GM18873 (cell line): ENCODE measurements at regions not wholly inside any gene's neighbourhood (a gene's known extent, or its start where the extent isn't known, plus 50 kb on each side); places are given as distances from the start of the nearest gene placed in this dataset.

Experiments
- ATAC-seq: cut with Tn5 transposase; IDR thresholded peaks from one replicate; pipeline ENCODE4 v1.9.1; 2021; ENCODE audit warnings: mild to moderate bottlenecking, moderate library complexity, moderate number of reproducible peaks; ENCODE audit not compliant: unreplicated experiment, low FRiP score

DNA sequence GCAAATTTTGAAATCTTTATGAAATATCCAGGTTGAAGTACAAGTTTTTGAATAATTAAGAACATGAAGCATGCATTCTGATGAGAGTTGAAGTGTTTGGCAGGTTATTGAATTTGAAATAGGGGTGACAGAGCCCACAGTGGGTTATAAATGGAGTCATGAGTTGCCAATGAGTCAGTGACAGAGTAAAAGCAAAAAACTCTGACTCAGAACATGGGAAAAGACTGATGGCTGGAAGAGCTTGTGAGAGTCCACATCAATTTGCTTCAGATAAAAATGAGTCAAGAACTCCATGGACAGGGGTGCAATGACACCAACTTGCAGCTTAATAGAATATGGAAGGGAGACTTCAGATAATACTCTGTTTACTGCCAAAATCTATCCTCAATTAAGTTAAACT, 105.3 kb downstream of the SLC6A15 start:
- ATAC-seq, result no peak

DNA sequence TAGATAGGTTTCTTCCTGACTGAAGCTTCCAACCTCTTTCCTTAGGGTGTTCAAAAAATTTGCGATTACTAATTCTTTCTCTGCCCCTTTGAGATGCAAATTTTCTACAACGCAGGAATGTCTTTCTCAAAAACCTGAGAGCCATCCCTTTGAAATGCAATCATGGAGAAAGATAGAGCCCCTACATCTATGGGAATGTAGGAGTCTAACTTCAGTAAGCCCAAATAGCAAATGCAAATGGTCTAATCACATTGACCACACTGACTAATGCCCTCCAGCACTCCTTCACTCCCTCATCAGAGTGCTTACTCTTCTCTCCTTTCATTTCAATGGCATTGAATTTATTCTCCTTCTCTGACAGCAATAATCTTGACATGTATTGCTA, 107.1 kb downstream of the SLC6A15 start:
- no peak for ATAC-seq

GRCh38 chr12:84804691-84805473, 107.7 kb downstream of the SLC6A15 start:
- ATAC-seq, result no peak

GRCh38 chr12:84803661-84804060, 108.9 kb downstream of the SLC6A15 start:
- ATAC-seq, result no peak

DNA sequence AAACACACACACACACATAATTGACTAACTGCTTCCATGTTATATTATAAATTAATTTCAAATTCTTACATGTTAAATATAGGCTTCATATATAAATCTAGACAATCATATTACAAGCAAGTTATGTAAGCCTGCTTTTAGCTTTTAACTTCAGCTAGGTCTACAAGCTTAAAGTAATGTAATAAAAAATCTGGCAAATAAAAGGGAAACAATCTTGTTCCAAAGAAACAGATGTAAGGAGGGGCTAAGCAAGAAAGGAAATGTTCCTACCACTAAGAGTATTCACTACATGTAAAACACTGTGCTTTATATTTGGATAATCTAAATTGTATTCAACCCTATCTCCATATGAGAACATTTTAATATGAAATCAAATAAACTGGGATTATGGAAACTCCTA, 110.4 kb downstream of the SLC6A15 start:
- no peak for ATAC-seq

GRCh38 chr12:84793558-84794367, 118.8 kb downstream of the SLC6A15 start:
- ATAC-seq, result no peak

GRCh38 chr12:84791444-84791843, 121.2 kb downstream of the SLC6A15 start:
- ATAC-seq, result no peak

GRCh38 chr12:84789184-84789583, 123.4 kb downstream of the SLC6A15 start:
- ATAC-seq, result no peak

DNA sequence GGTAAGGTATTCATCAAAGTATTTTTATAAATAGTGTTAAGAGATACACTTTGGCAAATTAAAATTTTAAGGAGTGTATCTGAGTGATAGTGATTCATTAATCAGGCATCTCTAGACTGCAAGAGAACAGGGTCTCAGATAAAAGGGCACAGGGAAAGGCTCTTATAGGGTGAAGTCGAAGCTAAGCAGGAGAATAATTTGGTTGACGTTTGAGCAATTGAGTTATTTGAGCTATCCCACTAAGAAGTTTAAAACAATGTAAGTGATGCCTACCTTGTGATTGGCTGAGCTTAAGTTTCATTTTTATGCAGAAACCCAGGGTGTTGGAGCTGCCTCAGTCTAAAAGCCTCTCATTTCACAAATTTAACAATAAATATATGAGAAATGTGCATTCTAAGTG, 125.3 kb downstream of the SLC6A15 start:
- no peak for ATAC-seq

DNA sequence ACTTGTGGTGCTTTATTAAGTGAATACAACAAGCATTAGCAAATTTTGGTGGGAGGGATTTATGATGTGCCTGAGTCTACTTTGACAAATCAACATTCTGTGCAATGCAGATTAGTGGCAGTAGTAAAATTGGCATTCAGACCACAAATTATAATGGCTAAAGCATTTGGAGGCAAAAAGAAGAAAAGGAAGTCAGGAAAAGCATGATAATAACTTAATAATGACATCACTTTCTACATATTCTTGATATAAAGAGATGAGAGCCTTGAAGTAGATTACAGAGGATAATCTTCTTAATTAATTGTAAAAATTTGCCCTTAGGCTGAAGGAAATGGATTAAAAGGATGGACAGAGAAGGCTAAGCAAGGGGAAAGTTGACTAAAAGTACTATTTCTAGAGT, 126.0 kb downstream of the SLC6A15 start:
- ATAC-seq, result no peak

DNA sequence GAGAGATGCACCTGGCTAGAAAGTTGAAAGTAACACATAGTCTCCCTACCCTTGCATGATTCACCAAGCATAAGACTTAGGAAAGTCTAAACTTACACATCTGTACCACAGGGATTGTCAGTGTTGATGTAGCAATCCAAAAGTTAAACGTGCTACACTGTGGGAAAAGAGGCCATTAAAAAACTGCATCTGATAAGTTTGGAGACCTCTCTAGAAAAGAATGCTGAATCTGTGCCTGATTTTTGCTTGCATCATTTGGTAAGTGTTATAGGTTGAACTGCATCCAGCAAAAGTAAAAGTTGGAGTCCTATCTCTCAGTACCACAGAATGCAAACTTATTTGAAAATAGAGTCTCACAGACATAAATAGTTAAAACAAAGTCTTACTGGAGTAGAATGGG, 126.6 kb downstream of the SLC6A15 start:
- ATAC-seq, result no peak

DNA sequence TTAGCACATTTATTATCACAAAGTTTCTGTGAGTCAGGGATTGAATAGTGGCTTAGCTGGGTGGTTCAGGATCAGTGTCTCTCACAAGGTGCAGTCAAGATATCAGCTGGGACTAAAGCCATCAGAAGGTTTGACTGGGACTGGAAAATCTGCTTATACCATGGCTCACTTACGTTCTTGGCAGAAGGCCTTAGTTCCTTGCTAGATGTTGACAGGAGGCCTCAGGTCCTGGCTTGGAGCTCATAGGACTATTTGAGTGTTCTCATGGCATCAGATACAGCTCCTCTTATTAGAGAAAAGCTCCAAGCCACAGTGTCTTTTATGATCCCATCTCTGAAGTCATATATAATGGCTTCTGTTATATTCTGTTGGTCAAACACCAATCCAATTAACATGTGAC, 127.3 kb downstream of the SLC6A15 start:
- no peak for ATAC-seq

GRCh38 chr12:84779169-84779568, 133.4 kb downstream of the SLC6A15 start:
- no peak for ATAC-seq

- no peak for ATAC-seq
These were observed 140.3 kb downstream of the SLC6A15 start for GRCh38 chr12:84772281-84772680.

GRCh38 chr12:84767079-84767478, 145.5 kb downstream of the SLC6A15 start:
- ATAC-seq, result no peak

DNA sequence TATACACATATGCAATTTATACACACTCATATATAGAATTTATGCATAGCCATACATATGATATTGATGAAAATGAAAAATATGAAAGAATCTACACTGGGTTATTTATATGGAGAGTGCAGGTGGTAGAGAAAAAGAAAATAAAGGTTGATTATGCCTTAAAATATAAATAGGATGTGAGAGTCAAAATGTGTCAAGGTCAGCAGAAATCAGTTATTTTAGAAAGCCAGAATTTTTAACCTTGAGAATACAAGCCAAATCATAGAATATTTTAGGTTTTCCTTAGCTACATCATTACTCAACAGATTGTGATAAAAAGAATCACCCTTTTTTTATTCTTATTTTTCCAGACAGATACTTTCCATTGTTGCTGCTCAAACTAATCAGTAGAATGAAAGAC, 146.2 kb downstream of the SLC6A15 start:
- ATAC-seq, result no peak

DNA sequence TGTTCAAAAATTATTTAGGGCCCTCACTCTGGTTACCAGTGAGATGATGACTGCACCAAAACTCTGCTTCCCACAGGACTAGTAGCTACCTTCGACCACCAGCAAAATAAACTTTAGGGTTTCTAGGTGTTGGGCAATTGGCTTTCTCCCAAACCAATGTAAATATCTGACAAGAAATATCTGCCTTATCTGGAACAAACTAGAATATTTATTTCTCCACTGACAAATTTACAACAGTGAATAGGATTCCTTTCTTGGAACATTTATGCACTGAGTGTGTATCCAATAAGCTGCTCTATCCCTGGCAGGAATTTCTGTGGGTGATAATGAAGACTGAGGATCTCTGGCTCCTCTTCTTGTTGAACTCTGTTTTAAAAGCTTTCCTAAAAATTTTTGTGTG, 148.6 kb downstream of the SLC6A15 start:
- ATAC-seq, result no peak

- ATAC-seq, result no peak
These were observed 149.5 kb downstream of the SLC6A15 start for GRCh38 chr12:84763107-84763506.

- ATAC-seq, result no peak
These were observed 152.3 kb downstream of the SLC6A15 start for GRCh38 chr12:84760091-84760865.

DNA sequence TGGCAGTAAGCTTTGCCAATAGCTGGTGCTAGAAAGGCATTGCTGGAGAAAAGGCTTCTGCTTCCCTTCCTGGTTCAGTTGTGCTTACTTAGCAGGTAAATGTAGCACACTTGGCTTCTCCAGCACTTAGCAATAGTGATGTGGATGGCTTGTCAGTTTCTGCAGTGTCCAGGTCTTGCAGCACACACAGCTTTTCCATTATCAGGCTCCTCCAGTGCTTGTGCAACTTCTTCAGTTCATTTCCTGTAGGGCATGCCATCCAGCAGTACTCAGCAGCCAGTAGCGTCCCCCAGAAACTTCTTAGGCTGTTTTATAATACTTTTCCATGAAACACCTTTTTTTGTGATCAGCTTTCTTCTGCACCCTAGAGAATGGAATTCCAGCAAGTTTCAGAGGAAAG, 154.6 kb downstream of the SLC6A15 start:
- no peak for ATAC-seq

DNA sequence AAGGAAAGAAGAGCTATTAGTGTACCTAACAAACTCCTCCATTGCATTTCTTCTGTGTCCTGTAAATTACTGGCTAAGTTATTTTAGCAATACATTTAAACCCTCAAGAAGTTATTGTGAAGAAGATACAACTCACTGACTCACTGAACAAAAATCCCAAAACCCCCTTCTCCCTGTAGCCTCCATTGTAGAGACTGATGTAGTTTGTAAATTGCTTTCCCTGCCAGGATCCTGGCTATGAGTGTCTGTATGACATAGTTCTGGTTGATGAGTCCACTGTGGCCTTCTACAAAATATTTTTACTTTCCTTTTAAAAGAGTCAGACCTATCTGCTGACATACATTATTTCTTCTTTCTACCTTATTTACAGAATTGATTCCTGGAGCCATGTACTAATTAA, 155.6 kb downstream of the SLC6A15 start:
- ATAC-seq, result no peak
